GM23338 (cell line): ENCODE measurements at regions not wholly inside any gene's neighbourhood (a gene's known extent, or its start where the extent isn't known, plus 50 kb on each side); places are given as distances from the start of the nearest gene placed in this dataset.

Source experiments
- CREB1 ChIP-seq: fragments of 250-450 bp; sonication (Bioruptor Pico); IDR thresholded peaks from 2 replicates; pipeline ENCODE4 v1.5.0; 2020; ENCODE audit warnings: low read depth, mild to moderate bottlenecking, moderate library complexity
- EZH2 ChIP-seq: fragments of 200-600 bp; sonication (generic); IDR thresholded peaks from one replicate; pipeline ENCODE4 v1.8.0; 2017; ENCODE audit warnings: antibody characterized with exemption, mild to moderate bottlenecking, low read depth; ENCODE audit not compliant: unreplicated experiment
- EZH2phosphoT487 ChIP-seq: fragments of 200-600 bp; sonication (generic); IDR thresholded peaks from one replicate; pipeline ENCODE4 v1.8.1; 2018; ENCODE audit warnings: antibody characterized with exemption; ENCODE audit not compliant: unreplicated experiment
- JUNB ChIP-seq: IDR thresholded peaks from one replicate; pipeline ENCODE4 v1.6.1; 2016; ENCODE audit warnings: antibody characterized with exemption; ENCODE audit not compliant: unreplicated experiment
- POLR2AphosphoS5 ChIP-seq: IDR thresholded peaks from 2 replicates; pipeline ENCODE4 v1.6.1; 2016; ENCODE audit warnings: antibody characterized with exemption, low read depth
- STAT1 ChIP-seq: IDR thresholded peaks from one replicate; pipeline ENCODE4 v1.6.1; 2016; ENCODE audit warnings: antibody characterized with exemption; ENCODE audit not compliant: unreplicated experiment
- ZNF331 ChIP-seq: fragments of 250-450 bp; sonication (Bioruptor Pico); IDR thresholded peaks from 2 replicates; pipeline ENCODE4 v1.5.0; 2020; ENCODE audit warnings: low read depth, mild to moderate bottlenecking, moderate library complexity
- TF ChIP-seq, protein P1 (sequence below), 2 experiments: fragments of 200-600 bp in 1 of 2; sonication (generic) in 1 of 2; conservative IDR thresholded peaks; 2 replicates each; pipeline versions ENCODE4 v1.5.1 to v1.6.1; 2016 to 2017; ENCODE audit warnings: antibody characterized with exemption in 2 of 2, low read depth in 2 of 2, mild to moderate bottlenecking in 2 of 2, moderate library complexity in 1 of 2
- TF ChIP-seq, protein P2 (sequence below): IDR thresholded peaks from 2 replicates; pipeline ENCODE4 v1.6.1; 2016; ENCODE audit warnings: antibody characterized with exemption
- TF ChIP-seq, protein P3 (sequence below): IDR thresholded peaks from one replicate; pipeline ENCODE4 v1.6.1; 2018; ENCODE audit warnings: antibody characterized with exemption; ENCODE audit not compliant: unreplicated experiment
- TF ChIP-seq, protein P4 (sequence below): fragments of 250-450 bp; sonication (Bioruptor Pico); IDR thresholded peaks from 2 replicates; pipeline ENCODE4 v1.5.0; 2020; ENCODE audit warnings: mild to moderate bottlenecking, moderate library complexity

DNA sequence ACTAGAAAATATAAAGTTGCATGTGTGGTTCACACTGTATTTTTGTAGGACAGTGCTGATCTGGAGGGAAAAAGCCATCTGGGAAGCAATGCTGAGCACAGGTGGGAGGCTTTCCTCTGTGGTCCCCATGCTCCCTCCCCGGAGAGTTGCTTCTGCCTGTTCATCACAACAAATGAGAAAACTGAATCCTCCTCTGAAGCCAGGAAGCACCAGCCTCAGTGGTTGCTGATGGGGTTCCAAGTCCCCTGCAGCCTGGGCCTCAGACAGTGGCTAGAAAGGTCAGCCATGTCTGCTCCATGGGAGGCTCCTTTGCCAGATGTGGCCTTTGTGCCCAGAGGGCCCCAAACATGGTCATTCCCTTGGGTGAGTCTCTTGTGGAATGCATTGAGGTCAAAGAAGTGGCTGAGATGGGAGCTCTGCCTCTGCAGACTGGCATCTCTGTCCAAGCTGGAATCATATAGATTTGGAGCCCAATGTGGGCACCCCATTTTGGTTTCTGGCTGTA, 77.6 kb downstream of the C5orf15 start:
- TF ChIP-seq, protein P1, sequence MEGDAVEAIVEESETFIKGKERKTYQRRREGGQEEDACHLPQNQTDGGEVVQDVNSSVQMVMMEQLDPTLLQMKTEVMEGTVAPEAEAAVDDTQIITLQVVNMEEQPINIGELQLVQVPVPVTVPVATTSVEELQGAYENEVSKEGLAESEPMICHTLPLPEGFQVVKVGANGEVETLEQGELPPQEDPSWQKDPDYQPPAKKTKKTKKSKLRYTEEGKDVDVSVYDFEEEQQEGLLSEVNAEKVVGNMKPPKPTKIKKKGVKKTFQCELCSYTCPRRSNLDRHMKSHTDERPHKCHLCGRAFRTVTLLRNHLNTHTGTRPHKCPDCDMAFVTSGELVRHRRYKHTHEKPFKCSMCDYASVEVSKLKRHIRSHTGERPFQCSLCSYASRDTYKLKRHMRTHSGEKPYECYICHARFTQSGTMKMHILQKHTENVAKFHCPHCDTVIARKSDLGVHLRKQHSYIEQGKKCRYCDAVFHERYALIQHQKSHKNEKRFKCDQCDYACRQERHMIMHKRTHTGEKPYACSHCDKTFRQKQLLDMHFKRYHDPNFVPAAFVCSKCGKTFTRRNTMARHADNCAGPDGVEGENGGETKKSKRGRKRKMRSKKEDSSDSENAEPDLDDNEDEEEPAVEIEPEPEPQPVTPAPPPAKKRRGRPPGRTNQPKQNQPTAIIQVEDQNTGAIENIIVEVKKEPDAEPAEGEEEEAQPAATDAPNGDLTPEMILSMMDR (conservative IDR thresholded peaks at IDR 0.05; ENCODE audit: low read depth in 2 of 2): no peak
- TF ChIP-seq EZH2 (no peak), POLR2AphosphoS5 (no peak), STAT1 (no peak), JUNB (no peak), CREB1 (no peak), EZH2phosphoT487 (no peak), ZNF331 (CRISPR knock-in tag) (no peak)
- TF ChIP-seq, protein P2, sequence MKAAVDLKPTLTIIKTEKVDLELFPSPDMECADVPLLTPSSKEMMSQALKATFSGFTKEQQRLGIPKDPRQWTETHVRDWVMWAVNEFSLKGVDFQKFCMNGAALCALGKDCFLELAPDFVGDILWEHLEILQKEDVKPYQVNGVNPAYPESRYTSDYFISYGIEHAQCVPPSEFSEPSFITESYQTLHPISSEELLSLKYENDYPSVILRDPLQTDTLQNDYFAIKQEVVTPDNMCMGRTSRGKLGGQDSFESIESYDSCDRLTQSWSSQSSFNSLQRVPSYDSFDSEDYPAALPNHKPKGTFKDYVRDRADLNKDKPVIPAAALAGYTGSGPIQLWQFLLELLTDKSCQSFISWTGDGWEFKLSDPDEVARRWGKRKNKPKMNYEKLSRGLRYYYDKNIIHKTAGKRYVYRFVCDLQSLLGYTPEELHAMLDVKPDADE: no peak
- TF ChIP-seq, protein P3, sequence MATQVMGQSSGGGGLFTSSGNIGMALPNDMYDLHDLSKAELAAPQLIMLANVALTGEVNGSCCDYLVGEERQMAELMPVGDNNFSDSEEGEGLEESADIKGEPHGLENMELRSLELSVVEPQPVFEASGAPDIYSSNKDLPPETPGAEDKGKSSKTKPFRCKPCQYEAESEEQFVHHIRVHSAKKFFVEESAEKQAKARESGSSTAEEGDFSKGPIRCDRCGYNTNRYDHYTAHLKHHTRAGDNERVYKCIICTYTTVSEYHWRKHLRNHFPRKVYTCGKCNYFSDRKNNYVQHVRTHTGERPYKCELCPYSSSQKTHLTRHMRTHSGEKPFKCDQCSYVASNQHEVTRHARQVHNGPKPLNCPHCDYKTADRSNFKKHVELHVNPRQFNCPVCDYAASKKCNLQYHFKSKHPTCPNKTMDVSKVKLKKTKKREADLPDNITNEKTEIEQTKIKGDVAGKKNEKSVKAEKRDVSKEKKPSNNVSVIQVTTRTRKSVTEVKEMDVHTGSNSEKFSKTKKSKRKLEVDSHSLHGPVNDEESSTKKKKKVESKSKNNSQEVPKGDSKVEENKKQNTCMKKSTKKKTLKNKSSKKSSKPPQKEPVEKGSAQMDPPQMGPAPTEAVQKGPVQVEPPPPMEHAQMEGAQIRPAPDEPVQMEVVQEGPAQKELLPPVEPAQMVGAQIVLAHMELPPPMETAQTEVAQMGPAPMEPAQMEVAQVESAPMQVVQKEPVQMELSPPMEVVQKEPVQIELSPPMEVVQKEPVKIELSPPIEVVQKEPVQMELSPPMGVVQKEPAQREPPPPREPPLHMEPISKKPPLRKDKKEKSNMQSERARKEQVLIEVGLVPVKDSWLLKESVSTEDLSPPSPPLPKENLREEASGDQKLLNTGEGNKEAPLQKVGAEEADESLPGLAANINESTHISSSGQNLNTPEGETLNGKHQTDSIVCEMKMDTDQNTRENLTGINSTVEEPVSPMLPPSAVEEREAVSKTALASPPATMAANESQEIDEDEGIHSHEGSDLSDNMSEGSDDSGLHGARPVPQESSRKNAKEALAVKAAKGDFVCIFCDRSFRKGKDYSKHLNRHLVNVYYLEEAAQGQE: no peak
- TF ChIP-seq, protein P4, sequence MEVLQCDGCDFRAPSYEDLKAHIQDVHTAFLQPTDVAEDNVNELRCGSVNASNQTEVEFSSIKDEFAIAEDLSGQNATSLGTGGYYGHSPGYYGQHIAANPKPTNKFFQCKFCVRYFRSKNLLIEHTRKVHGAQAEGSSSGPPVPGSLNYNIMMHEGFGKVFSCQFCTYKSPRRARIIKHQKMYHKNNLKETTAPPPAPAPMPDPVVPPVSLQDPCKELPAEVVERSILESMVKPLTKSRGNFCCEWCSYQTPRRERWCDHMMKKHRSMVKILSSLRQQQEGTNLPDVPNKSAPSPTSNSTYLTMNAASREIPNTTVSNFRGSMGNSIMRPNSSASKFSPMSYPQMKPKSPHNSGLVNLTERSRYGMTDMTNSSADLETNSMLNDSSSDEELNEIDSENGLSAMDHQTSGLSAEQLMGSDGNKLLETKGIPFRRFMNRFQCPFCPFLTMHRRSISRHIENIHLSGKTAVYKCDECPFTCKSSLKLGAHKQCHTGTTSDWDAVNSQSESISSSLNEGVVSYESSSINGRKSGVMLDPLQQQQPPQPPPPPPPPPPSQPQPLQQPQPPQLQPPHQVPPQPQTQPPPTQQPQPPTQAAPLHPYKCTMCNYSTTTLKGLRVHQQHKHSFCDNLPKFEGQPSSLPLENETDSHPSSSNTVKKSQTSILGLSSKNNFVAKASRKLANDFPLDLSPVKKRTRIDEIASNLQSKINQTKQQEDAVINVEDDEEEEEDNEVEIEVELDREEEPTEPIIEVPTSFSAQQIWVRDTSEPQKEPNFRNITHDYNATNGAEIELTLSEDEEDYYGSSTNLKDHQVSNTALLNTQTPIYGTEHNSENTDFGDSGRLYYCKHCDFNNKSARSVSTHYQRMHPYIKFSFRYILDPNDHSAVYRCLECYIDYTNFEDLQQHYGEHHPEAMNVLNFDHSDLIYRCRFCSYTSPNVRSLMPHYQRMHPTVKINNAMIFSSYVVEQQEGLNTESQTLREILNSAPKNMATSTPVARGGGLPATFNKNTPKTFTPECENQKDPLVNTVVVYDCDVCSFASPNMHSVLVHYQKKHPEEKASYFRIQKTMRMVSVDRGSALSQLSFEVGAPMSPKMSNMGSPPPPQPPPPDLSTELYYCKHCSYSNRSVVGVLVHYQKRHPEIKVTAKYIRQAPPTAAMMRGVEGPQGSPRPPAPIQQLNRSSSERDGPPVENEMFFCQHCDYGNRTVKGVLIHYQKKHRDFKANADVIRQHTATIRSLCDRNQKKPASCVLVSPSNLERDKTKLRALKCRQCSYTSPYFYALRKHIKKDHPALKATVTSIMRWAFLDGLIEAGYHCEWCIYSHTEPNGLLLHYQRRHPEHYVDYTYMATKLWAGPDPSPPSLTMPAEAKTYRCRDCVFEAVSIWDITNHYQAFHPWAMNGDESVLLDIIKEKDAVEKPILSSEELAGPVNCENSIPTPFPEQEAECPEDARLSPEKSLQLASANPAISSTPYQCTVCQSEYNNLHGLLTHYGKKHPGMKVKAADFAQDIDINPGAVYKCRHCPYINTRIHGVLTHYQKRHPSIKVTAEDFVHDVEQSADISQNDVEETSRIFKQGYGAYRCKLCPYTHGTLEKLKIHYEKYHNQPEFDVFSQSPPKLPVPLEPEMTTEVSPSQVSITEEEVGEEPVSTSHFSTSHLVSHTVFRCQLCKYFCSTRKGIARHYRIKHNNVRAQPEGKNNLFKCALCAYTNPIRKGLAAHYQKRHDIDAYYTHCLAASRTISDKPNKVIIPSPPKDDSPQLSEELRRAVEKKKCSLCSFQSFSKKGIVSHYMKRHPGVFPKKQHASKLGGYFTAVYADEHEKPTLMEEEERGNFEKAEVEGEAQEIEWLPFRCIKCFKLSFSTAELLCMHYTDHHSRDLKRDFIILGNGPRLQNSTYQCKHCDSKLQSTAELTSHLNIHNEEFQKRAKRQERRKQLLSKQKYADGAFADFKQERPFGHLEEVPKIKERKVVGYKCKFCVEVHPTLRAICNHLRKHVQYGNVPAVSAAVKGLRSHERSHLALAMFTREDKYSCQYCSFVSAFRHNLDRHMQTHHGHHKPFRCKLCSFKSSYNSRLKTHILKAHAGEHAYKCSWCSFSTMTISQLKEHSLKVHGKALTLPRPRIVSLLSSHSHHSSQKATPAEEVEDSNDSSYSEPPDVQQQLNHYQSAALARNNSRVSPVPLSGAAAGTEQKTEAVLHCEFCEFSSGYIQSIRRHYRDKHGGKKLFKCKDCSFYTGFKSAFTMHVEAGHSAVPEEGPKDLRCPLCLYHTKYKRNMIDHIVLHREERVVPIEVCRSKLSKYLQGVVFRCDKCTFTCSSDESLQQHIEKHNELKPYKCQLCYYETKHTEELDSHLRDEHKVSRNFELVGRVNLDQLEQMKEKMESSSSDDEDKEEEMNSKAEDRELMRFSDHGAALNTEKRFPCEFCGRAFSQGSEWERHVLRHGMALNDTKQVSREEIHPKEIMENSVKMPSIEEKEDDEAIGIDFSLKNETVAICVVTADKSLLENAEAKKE (CRISPR knock-in tag): no peak
